Activated naive CD8-positive, alpha-beta T cell treated with anti-CD3 and anti-CD28 coated beads, Interleukin-2, amount 10 ng/mL, durations not matched to agents 7 days and 5 days (primary cell): ENCODE measurements at regions not wholly inside any gene's neighbourhood (a gene's known extent, or its start where the extent isn't known, plus 50 kb on each side); places are given as distances from the start of the nearest gene placed in this dataset.

ENCODE experiments used
- ATAC-seq: fragments of 150-1000 bp; cut with Tn5 transposase; one replicate; pipeline ENCODE4 v1.10.0; 2021; ENCODE audit warnings: low read depth, moderate library complexity
- POLR2A ChIA-PET: fragments of 350-600 bp; sonication (Branson Sonifier 250); formaldehyde crosslinking; loops from one replicate; lab custom pipeline; 2021; ENCODE audit warnings: antibody characterized with exemption; lab: Charles Lee
- DNase-seq: peaks from one replicate; pipeline ENCODE4 v3.0.0; 2021
- H3K27ac Mint-ChIP-seq: one replicate; pipeline ENCODE4 v1.8.0; 2022; ENCODE audit warnings: mild to moderate bottlenecking, mixed read lengths
- H3K27me3 Mint-ChIP-seq: one replicate; pipeline ENCODE4 v1.8.0; 2022; ENCODE audit warnings: mild to moderate bottlenecking, moderate library complexity, mixed read lengths
- H3K36me3 Mint-ChIP-seq: one replicate; pipeline ENCODE4 v1.8.0; 2021; ENCODE audit warnings: mild to moderate bottlenecking, mixed read lengths
- H3K4me1 Mint-ChIP-seq: one replicate; pipeline ENCODE4 v1.8.0; 2021; ENCODE audit warnings: mixed read lengths
- H3K4me3 Mint-ChIP-seq: one replicate; pipeline ENCODE4 v1.8.0; 2022; ENCODE audit warnings: mild to moderate bottlenecking, moderate library complexity, mixed read lengths
- H3K9me3 Mint-ChIP-seq: one replicate; pipeline ENCODE4 v1.8.0; 2021; ENCODE audit warnings: mixed read lengths

DNA sequence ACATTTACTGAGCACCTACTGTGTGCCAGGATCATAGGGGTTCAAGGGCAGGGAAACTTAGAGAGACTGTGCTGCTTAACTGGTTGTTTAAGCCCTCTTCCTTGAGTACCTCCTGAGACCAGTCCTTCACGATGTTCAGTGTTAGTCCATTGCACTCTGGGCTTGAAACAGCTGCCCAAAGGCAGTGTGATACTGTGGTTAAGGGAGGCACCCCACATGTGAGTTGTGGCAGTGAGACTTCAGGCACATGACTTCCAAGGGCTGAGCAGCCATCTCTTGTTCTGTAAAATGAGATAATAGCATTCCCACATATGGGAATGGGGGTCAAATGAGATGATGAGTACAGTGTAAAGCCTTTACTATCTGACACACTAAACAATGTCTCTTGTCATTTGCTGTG lies 75.1 kb downstream of the LINGO1 start:
- H3K27ac Mint-ChIP-seq: no peak overlapping the region
- DNase-seq: no peak
- POLR2A ChIA-PET: no interaction called here
- no peaks in the 10 kb centered on the region for H3K27me3 Mint-ChIP-seq
- no peaks in the 10 kb centered on the region for H3K4me1 Mint-ChIP-seq
- no peaks in the 10 kb centered on the region for H3K9me3 Mint-ChIP-seq
- no peak for ATAC-seq
- no peaks in the 10 kb centered on the region for H3K36me3 Mint-ChIP-seq
- H3K4me3 Mint-ChIP-seq: no peak overlapping the region

DNA sequence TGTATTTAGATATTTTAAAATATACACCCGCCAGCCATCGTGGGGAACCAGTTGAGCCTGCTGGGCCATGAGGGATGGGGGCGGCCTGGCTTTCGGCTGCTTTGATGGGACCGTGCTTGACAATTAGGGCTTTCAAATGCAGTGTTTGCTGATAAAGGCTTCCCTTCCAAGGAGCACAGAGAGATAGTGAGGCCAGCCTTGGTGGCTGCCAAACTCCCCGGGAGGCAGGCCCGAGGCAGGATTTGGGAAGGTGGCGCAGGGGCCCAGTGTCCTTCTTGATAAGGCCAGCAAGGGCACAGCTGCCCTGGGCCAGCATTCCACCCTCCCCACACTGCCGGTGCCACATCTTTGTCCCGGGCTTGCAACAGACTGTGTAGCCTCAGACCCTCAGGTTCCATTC lies 75.6 kb downstream of the LINGO1 start:
- H3K36me3 Mint-ChIP-seq: no peaks in the 10 kb centered on the region
- POLR2A ChIA-PET: no interaction called here
- ATAC-seq (no peak), DNase-seq (no peak)
- H3K4me1 Mint-ChIP-seq: no peaks in the 10 kb centered on the region
- no peaks in the 10 kb centered on the region for H3K9me3 Mint-ChIP-seq
- no peak overlapping the region for H3K4me3 Mint-ChIP-seq
- no peaks in the 10 kb centered on the region for H3K27me3 Mint-ChIP-seq
- no peak overlapping the region for H3K27ac Mint-ChIP-seq

DNA sequence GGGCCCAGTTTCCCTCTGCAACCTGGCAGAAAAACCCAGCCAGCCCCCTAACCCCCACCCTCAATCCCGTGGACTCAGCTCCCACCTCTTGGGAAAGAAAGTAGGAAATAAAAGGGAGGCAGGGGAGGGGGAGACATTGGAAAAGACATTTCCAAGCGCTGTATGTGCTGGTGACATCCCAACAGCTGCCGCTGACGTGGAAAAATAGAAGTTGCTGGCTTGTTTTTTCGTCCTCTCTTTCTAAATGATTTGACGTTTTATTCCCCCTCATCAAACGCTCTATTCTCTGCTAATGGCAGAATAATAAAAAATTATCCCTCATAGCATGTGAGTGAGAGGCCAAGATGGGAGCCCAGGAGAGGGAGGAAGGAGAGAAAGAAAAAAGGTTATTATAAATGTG lies 76.1 kb downstream of the LINGO1 start:
- ATAC-seq: no peak
- Mint-ChIP-seq H3K4me1 (no peaks in the 10 kb centered on the region), H3K36me3 (no peaks in the 10 kb centered on the region), H3K27ac (no peak overlapping the region), H3K4me3 (no peak overlapping the region), H3K27me3 (no peaks in the 10 kb centered on the region), H3K9me3 (no peaks in the 10 kb centered on the region)
- POLR2A ChIA-PET: no interaction called here
- DNase-seq: no peak

DNA sequence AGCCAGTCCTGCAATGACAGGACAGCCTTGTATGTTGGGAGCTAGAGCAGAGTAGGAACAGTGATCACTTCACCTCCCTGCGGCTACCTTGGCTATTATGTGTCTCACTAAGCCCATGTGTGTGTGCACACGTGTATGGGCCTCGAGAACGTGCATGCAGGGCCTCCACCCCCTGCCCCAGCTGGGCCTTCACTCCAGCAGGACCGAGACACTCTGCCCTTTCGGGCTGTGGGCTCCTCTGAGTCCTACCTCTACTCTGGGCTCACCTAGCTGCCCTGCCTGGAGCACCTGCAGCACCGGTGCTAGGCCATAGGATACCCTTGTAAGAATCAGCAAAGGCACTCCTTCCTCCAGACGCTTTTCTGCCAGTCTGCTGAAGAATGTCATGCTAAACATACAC lies 77.5 kb downstream of the LINGO1 start:
- POLR2A ChIA-PET: no interaction called here
- H3K4me3 Mint-ChIP-seq: no peak overlapping the region
- H3K27me3 Mint-ChIP-seq: no peaks in the 10 kb centered on the region
- no peaks in the 10 kb centered on the region for H3K9me3 Mint-ChIP-seq
- no peaks in the 10 kb centered on the region for H3K4me1 Mint-ChIP-seq
- H3K36me3 Mint-ChIP-seq: no peaks in the 10 kb centered on the region
- H3K27ac Mint-ChIP-seq: no peak overlapping the region
- DNase-seq: no peak
- ATAC-seq: no peak

DNA sequence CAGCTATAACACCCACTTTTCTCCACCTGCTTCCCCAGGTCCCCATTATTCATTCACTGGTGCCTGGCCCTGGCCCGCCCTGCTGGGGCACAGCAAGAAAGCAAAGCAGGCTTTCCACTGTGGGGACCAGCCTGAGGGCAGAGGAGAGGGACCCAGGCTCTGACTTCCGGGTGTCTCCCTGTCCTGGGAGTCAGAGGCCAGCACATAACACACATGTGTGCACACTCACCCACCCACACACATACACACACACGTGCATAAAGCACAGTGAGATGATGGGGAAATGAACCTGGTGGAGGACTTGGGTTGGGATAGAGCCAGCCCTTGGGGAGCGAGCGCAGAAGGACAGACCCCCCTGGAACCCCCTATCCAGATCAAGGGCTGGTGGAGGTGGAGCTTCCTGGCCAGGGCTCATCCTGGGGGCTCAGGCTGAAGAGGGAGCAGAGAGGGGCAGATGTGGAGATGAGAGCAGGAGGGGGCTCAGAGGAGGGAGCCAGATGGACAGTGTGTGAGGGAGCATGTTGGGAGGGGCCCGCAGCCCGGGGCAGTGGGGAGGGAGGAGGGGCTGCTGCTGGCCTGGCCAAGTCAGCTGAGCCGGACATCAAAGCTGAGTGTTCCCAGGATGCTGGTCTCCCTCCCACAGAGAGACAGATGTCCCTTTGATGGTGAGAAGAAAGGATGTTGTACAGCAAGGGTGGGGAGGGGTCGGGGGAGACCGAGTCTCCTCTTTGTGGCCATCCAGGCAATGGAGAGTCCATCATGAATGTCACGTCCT lies 78.2 kb downstream of the LINGO1 start:
- no peaks in the 10 kb centered on the region for H3K4me1 Mint-ChIP-seq
- no peak for DNase-seq
- no peak overlapping the region for H3K27ac Mint-ChIP-seq
- ATAC-seq: no peak
- H3K27me3 Mint-ChIP-seq: no peaks in the 10 kb centered on the region
- POLR2A ChIA-PET: no interaction called here
- H3K9me3 Mint-ChIP-seq: no peaks in the 10 kb centered on the region
- H3K4me3 Mint-ChIP-seq: no peak overlapping the region
- H3K36me3 Mint-ChIP-seq: no peaks in the 10 kb centered on the region

DNA sequence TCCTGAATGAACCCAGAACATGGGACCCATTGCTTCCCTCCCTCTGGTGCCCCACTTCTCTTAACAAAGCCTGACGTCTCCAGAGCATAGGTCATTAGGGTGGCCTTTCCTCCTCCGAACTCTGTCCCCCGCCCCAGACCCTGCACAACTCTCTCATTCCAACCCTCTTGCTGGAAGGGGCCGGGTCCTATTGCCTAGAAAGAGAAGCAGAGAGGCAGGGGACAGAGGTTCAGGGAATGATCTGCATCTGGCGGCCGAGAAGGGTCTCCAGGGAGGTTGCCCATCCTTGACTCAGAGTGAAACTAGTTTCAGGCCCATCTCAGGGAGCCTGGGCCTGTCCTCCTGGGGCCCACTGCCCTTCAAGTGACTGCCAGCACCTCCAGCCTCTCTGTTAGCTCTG lies 79.0 kb downstream of the LINGO1 start:
- Mint-ChIP-seq H3K27ac (no peak overlapping the region), H3K27me3 (no peaks in the 10 kb centered on the region)
- POLR2A ChIA-PET: no interaction called here

DNA sequence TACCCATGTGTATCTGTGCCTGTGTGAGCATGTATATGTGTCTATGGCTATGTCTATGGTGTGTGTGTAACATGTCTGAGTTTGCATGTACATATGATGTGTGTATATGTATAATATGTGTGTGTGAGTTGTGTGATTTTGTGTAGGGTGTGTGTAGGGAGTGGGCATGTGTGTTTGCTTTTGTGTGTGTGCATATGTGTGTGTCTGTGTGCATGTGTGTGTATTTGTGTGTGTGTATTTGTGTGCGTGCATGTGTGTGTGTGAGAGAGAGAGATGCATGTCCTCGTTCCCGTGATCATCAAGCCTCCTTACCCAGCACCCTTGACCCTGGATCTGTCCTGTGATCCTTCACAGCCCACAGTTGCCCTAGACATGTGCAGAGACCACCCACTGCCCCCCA lies 79.5 kb downstream of the LINGO1 start:
- POLR2A ChIA-PET: no interaction called here
- DNase-seq (no peak), ATAC-seq (no peak)
- H3K27me3 Mint-ChIP-seq: no peaks in the 10 kb centered on the region
- H3K9me3 Mint-ChIP-seq: no peaks in the 10 kb centered on the region
- no peak overlapping the region for H3K4me3 Mint-ChIP-seq
- H3K36me3 Mint-ChIP-seq: no peaks in the 10 kb centered on the region
- no peaks in the 10 kb centered on the region for H3K4me1 Mint-ChIP-seq
- H3K27ac Mint-ChIP-seq: no peak overlapping the region

More for the DNA sequence above, 79.0 kb downstream of the LINGO1 start:
- no peak for ATAC-seq
- Mint-ChIP-seq H3K9me3 (no peaks in the 10 kb centered on the region), H3K4me3 (no peak overlapping the region), H3K4me1 (no peaks in the 10 kb centered on the region), H3K36me3 (no peaks in the 10 kb centered on the region)
- no peak for DNase-seq

DNA sequence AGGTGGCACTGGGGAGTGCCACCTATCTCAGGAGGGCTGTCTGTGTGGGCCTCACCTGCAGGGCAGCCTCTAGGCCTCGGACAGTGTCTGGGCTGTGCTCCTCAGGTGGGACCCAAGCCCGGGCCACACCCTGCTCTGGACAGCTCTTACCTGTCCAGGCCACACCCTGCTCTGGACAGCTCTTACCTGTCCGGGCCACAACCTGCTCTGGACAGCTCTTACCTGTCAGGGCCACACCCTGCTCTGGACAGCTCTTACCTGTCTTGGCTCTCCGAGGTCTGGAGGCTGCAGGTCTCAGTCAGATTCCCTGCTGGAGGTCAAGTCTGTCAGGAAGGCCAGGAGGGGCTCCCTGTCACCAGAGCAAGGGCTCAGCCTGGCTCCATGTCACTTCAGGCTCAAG lies 80.6 kb downstream of the LINGO1 start:
- no peak for ATAC-seq
- Mint-ChIP-seq H3K27me3 (no peaks in the 10 kb centered on the region), H3K4me3 (no peak overlapping the region), H3K27ac (no peak overlapping the region), H3K36me3 (no peaks in the 10 kb centered on the region), H3K9me3 (peaks cover 4% of the 10 kb centered on the region), H3K4me1 (no peaks in the 10 kb centered on the region)
- POLR2A ChIA-PET: no interaction called here
- no peak for DNase-seq

DNA sequence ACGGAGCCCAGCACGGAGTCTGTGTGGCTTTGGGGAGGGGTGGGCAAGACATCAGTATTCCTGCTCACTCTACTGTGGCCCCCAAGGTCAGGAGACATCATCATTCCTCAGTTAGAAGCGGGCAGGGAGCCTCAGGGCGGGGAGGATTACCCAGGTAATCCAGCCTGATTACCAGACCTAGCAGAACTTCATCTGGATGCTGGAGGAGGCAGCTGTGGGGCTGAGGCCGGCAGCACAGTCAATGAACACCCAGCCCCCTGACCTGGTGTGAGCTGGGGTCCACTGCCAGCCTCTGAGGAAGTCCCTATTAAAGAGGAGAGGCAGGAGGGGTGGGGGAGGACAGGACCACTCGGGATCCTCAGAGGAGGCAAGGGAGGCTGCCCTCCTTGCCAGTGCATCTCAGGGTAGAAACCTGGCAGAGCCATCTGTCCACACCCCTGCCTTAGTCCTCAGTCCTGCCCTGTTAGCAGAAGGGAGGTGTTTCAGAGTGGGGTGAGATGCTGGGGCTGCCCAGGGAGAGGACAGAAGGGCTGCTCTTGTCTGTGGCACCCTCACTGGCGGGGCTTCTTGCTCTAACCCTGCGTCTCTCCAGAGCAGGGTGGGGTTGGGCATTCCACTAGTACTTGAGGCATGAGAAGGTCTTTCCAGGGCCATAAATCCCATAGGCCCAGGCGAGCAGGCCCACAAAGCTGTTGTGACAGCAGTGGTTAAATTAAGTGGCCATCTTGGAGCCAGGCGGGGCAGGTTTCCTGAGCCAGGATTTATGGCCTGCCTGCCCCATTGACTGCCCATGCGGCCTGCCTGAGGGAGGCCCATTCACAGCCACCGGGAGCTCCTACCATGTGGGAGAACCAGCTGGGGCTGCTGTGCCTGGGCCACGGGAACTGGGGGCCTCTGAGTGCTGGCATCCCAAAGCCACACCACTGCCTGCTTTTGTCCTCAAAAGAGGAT lies 82.1 kb downstream of the LINGO1 start:
- H3K9me3 Mint-ChIP-seq: peaks cover 4% of the 10 kb centered on the region
- H3K27me3 Mint-ChIP-seq: peaks cover 9% of the 10 kb centered on the region
- POLR2A ChIA-PET: no interaction called here
- H3K4me3 Mint-ChIP-seq: no peak overlapping the region
- peaks cover 9% of the 10 kb centered on the region for H3K4me1 Mint-ChIP-seq
- no peak overlapping the region for H3K27ac Mint-ChIP-seq
- ATAC-seq: no peak
- DNase-seq: no peak
- H3K36me3 Mint-ChIP-seq: no peaks in the 10 kb centered on the region

DNA sequence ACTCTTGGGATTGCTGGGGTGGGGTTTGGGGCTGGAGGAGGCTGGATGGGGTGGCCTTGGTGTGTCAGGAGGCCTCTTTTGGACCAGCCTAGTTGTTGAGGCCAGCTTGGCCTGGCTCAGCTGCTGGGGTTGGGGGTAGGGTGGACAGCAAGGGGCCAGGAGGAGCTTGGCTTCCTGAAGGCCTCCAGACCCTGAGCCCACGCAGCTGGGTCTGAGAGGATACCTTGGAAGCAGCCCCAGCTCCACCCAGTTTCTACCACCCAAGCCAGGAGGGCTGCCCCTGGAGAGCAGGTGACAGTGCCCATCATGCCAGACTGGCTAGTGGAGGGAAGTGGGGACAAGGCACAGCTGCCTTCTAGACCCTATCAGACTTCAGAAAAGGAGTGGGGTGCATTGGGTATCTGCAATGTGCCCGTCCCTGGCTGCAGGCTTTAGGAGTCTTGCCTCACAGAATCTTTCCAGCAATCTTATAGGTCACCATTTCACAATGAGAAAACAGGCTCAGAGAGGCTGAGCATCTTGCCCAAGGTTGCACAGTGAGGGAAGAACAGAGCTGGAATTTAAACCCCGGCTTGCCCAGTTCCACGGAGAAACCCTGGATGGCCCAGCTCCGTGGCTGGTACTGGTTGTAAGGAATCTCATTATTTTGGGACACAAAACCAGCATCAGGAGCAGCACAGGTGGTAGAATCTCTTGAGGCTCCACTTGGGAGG lies 83.0 kb downstream of the LINGO1 start:
- Mint-ChIP-seq H3K27me3 (peaks cover 12% of the 10 kb centered on the region), H3K27ac (no peak overlapping the region), H3K9me3 (peaks cover 4% of the 10 kb centered on the region), H3K4me1 (peaks cover 9% of the 10 kb centered on the region), H3K4me3 (no peak overlapping the region), H3K36me3 (no peaks in the 10 kb centered on the region)
- POLR2A ChIA-PET: no interaction called here
- no peak for DNase-seq
- ATAC-seq: no peak

DNA sequence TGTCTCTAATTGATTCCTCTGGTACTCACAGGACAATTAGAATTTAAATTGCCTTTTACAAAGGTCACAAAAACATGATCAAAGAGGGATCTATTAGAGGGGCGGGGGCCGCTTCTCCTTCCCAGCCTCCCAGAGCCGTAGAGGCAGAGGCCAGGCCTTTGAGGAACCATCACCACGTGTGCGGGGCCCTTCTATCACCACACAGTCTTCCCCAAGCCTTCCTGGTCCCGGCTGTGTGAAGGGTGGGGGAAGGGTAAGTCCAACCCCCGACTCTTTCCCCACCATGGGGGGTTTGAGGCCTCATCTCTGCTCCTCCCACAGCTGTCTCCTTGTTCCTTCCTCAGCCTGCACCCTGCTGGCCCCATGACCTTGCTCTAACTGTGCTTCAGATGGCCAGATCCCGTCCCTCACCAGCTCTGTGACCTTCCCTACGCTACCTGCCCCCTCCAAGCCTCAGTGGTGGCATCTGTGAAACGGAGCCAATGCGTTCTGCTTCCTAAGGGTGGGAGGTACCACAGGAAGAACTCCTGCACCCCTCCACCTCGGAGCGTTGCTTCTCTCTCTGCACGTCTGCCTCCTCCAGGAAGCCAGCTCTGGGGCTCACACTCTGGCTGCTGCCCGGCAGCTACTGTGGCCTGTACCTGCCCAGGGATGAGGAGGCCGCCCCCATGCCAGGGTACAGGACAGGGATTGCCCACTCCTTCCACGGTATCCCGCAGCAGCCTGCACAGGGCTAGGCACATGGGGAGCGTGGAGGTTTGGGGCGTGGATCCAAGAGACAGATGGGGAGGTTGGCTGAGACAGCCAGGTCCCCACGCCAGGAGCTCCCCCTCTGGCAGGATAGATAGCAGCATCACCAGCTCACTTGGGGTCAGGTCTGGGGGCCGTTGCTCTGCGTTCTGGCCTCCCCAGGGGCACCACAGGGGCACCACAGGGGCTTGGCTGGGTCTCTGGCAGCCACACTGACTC lies 83.8 kb downstream of the LINGO1 start:
- no peak for DNase-seq
- ATAC-seq: no peak
- H3K9me3 Mint-ChIP-seq: peaks cover 4% of the 10 kb centered on the region
- POLR2A ChIA-PET: no interaction called here
- no peak overlapping the region for H3K4me3 Mint-ChIP-seq
- H3K27me3 Mint-ChIP-seq: peaks cover 16% of the 10 kb centered on the region
- H3K4me1 Mint-ChIP-seq: peaks cover 10% of the 10 kb centered on the region
- H3K36me3 Mint-ChIP-seq: no peaks in the 10 kb centered on the region
- no peak overlapping the region for H3K27ac Mint-ChIP-seq

DNA sequence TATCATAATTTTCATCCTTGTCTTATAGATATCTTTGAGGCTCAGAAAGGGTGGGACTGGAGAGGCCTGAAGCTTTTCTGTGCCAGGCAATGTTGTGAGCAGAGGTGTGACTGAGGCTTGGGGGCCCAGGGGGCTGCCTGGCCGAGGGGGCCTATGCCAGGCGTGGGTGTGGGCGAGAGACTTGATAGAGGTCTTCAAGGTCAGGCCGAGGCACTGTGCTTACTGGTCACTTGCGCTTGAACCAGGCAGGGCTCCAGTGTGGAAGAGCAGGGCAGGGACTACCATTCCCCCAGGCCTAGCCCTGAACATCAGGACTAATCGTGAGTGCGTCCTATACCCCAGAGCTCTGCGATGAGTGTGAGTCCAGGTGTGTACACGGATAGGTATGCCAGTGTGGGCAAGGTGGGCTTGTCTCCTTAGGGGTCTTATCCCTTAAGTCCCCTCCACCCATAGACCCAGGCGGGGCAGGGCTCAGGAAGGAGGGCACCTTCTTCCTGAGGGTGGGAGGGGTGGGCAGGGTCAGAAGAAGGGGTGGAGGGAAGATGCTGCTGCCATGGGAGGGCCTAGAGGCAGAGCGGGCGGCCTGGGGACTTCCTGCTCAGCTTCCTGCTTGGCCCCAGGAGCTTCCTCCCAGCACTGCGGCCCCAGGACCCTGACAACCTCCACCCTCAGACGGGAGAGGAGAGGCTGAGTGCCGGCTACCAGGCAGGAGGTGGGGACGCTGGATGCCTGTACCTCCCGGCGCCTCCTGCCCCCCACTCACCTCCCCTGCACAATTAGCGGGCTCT lies 84.7 kb downstream of the LINGO1 start:
- Mint-ChIP-seq H3K4me1 (peaks cover 14% of the 10 kb centered on the region), H3K4me3 (no peak overlapping the region), H3K9me3 (peaks cover 4% of the 10 kb centered on the region), H3K36me3 (no peaks in the 10 kb centered on the region), H3K27ac (no peak overlapping the region), H3K27me3 (peaks cover 18% of the 10 kb centered on the region)
- DNase-seq (no peak), ATAC-seq (no peak)
- POLR2A ChIA-PET: no interaction called here
